HCT116 (cell line): ENCODE measurements at regions not wholly inside any gene's neighbourhood (a gene's known extent, or its start where the extent isn't known, plus 50 kb on each side); places are given as distances from the start of the nearest gene placed in this dataset.

Experiments
- ATAC-seq: fragments of 200-7000 bp; cut with Tn5 transposase; 2 replicates; pipeline ENCODE4 v1.9.1; 2020; ENCODE audit warnings: mild to moderate bottlenecking, moderate library complexity
- BruUV-seq: library from RNA; stranded (reverse); fragments of 400-500 nt; replicated peaks from 2 replicates; lab custom pipeline; 2021; lab: Mats Ljungman, UMichigan
- CTCF ChIA-PET: fragments of 300-600 bp; sonication (Branson Sonifier 250); formaldehyde crosslinking; loops from one replicate; lab custom pipeline; 2021; ENCODE audit warnings: antibody characterized with exemption; lab: Charles Lee
- POLR2A ChIA-PET: fragments of 300-600, 350-600 bp; sonication (Branson Sonifier 250); formaldehyde crosslinking; loops from one replicate; lab custom pipeline; 2021; ENCODE audit warnings: antibody characterized with exemption; lab: Charles Lee
- RAD21 ChIA-PET, 2 experiments: fragments of 300-600 bp; sonication (Branson Sonifier 250); formaldehyde crosslinking; loops; one replicate each; lab custom pipeline; 2023; ENCODE audit warnings: low total read pairs in 2 of 2; ENCODE audit not compliant: uncharacterized antibody in 2 of 2, unreplicated experiment in 2 of 2, low non-redundant PET in 1 of 2; lab: Charles Lee
- DNase-seq: peaks from one replicate; pipeline ENCODE4 v3.0.0-alpha.2; 2010; ENCODE audit warnings: low read depth, low spot score
- H2AFZ ChIP-seq: fragments of 200-600 bp; shearing (Covaris generic), sonication (generic); 2 replicates; pipeline ENCODE4 v1.6.1; 2017; ENCODE audit warnings: low read depth, mixed run types, mixed read lengths, antibody characterized with exemption, low read length; ENCODE audit not compliant: poor library complexity, severe bottlenecking
- H3K27ac ChIP-seq: 2 replicates; pipeline ENCODE4 v1.5.1; 2012; ENCODE audit warnings: low read depth, low read length
- H3K27me3 ChIP-seq: fragments of 200-600 bp; sonication (generic); 2 replicates; pipeline ENCODE4 v1.6.1; 2016; ENCODE audit warnings: mixed run types, low read length, mixed read lengths; ENCODE audit not compliant: insufficient read depth
- H3K36me3 ChIP-seq, 2 experiments: fragments of 200-500 bp in 1 of 2; fragments of 200-600 bp in 1 of 2; sonication (Bioruptor generic) in 1 of 2; sonication (generic) in 1 of 2; 2 replicates each; pipeline versions ENCODE4 v1.5.1 to v1.6.1; 2014 to 2016; ENCODE audit warnings: low read length in 2 of 2, inconsistent platforms in 1 of 2, mixed read lengths in 1 of 2, mixed run types in 1 of 2; ENCODE audit not compliant: insufficient read depth in 2 of 2, control insufficient read depth in 1 of 2
- H3K4me1 ChIP-seq, 2 experiments: fragments of 200-600 bp in 1 of 2; sonication (generic) in 1 of 2; 2 replicates each; pipeline versions ENCODE4 v1.5.1 to v1.6.1; 2012 to 2017; ENCODE audit warnings: low read length in 2 of 2, inconsistent platforms in 1 of 2, mild to moderate bottlenecking in 1 of 2, mixed read lengths in 1 of 2, mixed run types in 1 of 2, moderate library complexity in 1 of 2; ENCODE audit not compliant: insufficient read depth in 2 of 2, control insufficient read depth in 1 of 2
- H3K4me2 ChIP-seq: fragments of 200-600 bp; sonication (generic); 2 replicates; pipeline ENCODE4 v1.6.1; 2017; ENCODE audit warnings: mixed run types, low read length, mixed read lengths
- H3K4me3 ChIP-seq, 2 experiments: fragments of 200-600 bp in 1 of 2; sonication (generic) in 1 of 2; replicated peaks in 1 of 2; 2 replicates each; pipeline ENCODE4 v1.5.1; 2011 to 2016; ENCODE audit warnings: low read length in 2 of 2, control low read depth in 1 of 2, low read depth in 1 of 2, mild to moderate bottlenecking in 1 of 2, mixed read lengths in 1 of 2, mixed run types in 1 of 2
- H3K79me2 ChIP-seq: fragments of 200-600 bp; sonication (generic); 2 replicates; pipeline ENCODE4 v1.6.1; 2017; ENCODE audit warnings: mild to moderate bottlenecking, mixed run types, low read length, moderate library complexity, mixed read lengths; ENCODE audit not compliant: insufficient read depth
- H3K9ac ChIP-seq: fragments of 200-600 bp; sonication (generic); 2 replicates; pipeline ENCODE4 v1.6.1; 2016; ENCODE audit warnings: low read length, mixed read lengths
- H3K9me2 ChIP-seq: fragments of 200-600 bp; sonication (generic), shearing (Covaris generic); 2 replicates; pipeline ENCODE4 v1.6.1; 2017; ENCODE audit warnings: mixed run types, mild to moderate bottlenecking, moderate library complexity; ENCODE audit not compliant: insufficient read depth
- H3K9me3 ChIP-seq, 2 experiments: fragments of 200-500 bp in 1 of 2; fragments of 200-600 bp in 1 of 2; sonication (Bioruptor generic) in 1 of 2; sonication (generic) in 1 of 2; 2 replicates each; pipeline ENCODE4 v1.6.1; 2014 to 2017; ENCODE audit warnings: low read length in 2 of 2, mixed read lengths in 2 of 2, inconsistent platforms in 1 of 2, low read depth in 1 of 2, mild to moderate bottlenecking in 1 of 2, mixed run types in 1 of 2, moderate library complexity in 1 of 2; ENCODE audit not compliant: control insufficient read depth in 1 of 2, insufficient read depth in 1 of 2
- H4K20me1 ChIP-seq: fragments of 200-600 bp; sonication (generic), shearing (Covaris generic); 2 replicates; pipeline ENCODE4 v1.6.1; 2017; ENCODE audit warnings: mixed run types, mild to moderate bottlenecking, moderate library complexity; ENCODE audit not compliant: insufficient read depth
- EGR1 ChIP-seq: IDR thresholded peaks from 2 replicates; pipeline ENCODE4 v1.6.1; 2012; ENCODE audit warnings: low read depth
- EZH2 ChIP-seq: fragments of 200-600 bp; sonication (generic); IDR thresholded peaks from 2 replicates; pipeline ENCODE4 v1.6.1; 2017; ENCODE audit warnings: antibody characterized with exemption, mixed run types
- EZH2phosphoT487 ChIP-seq: fragments of 200-600 bp; IDR thresholded peaks from 2 replicates; pipeline ENCODE4 v1.6.1; 2018; ENCODE audit warnings: antibody characterized with exemption, borderline replicate concordance
- FOSL1 ChIP-seq: IDR thresholded peaks from 2 replicates; pipeline ENCODE4 v1.6.1; 2012; ENCODE audit warnings: low read depth
- JUND ChIP-seq: IDR thresholded peaks from 2 replicates; pipeline ENCODE4 v1.6.1; 2012
- POLR2A ChIP-seq: IDR thresholded peaks from 2 replicates; pipeline ENCODE4 v1.7.0; 2011; ENCODE audit warnings: borderline replicate concordance; ENCODE audit not compliant: insufficient read depth, insufficient read length; ENCODE audit errors: extremely low read depth
- RAD21 ChIP-seq: IDR thresholded peaks from 2 replicates; pipeline ENCODE4 v1.6.1; 2012; ENCODE audit warnings: low read depth, mild to moderate bottlenecking
- SIN3A ChIP-seq: IDR thresholded peaks from 2 replicates; pipeline ENCODE4 v1.6.1; 2012; ENCODE audit warnings: low read depth
- SP1 ChIP-seq: IDR thresholded peaks from 2 replicates; pipeline ENCODE4 v1.6.1; 2012; ENCODE audit warnings: low read depth
- SRF ChIP-seq: IDR thresholded peaks from 2 replicates; pipeline ENCODE4 v1.6.1; 2012; ENCODE audit warnings: low read depth
- TCF7L2 ChIP-seq: IDR thresholded peaks from 2 replicates; pipeline ENCODE4 v1.7.0; 2011; ENCODE audit warnings: borderline replicate concordance, inconsistent platforms; ENCODE audit not compliant: insufficient read depth, insufficient read length; ENCODE audit errors: extremely low read depth
- YY1 ChIP-seq: IDR thresholded peaks from 2 replicates; pipeline ENCODE4 v1.6.1; 2011; ENCODE audit warnings: low read length, low read depth, moderate library complexity, mild to moderate bottlenecking; ENCODE audit not compliant: insufficient replicate concordance; ENCODE audit errors: extremely low read depth
- ZFX ChIP-seq: fragments of 450-650 bp; IDR thresholded peaks from 2 replicates; pipeline ENCODE4 v1.6.1; 2017
- ZNF274 ChIP-seq: fragments of 200-500 bp; sonication (Bioruptor generic); IDR thresholded peaks from 2 replicates; pipeline ENCODE4 v1.6.1; 2014; ENCODE audit warnings: mild to moderate bottlenecking, low read depth, low read length, inconsistent platforms
- intact Hi-C: fragments of 100-400 bp; cut with micrococcal nuclease; formaldehyde crosslinking; loops from 2 replicates; pipeline ENCODE4 v1.10.0; 2022
- TF ChIP-seq, protein P1 (sequence below): IDR thresholded peaks from 2 replicates; pipeline ENCODE4 v1.6.1; 2012
- TF ChIP-seq, protein P2 (sequence below): IDR thresholded peaks from 2 replicates; pipeline ENCODE4 v1.6.1; 2011; ENCODE audit warnings: mild to moderate bottlenecking, low read length, moderate library complexity; ENCODE audit not compliant: insufficient replicate concordance; ENCODE audit errors: extremely low read depth
- TF ChIP-seq, protein P3 (sequence below), 3 experiments: fragments of 200-600 bp in 1 of 3; sonication (generic) in 1 of 3; IDR thresholded peaks in 2 of 3; conservative IDR thresholded peaks in 1 of 3; 2 replicates each; pipeline ENCODE4 v1.5.1; 2012 to 2017; ENCODE audit warnings: low read depth in 2 of 3, low read length in 2 of 3, antibody characterized with exemption in 1 of 3, borderline replicate concordance in 1 of 3, control low read depth in 1 of 3, mild to moderate bottlenecking in 1 of 3, mixed read lengths in 1 of 3, mixed run types in 1 of 3, moderate library complexity in 1 of 3; ENCODE audit not compliant: insufficient read depth in 1 of 3
- TF ChIP-seq, protein P4 (sequence below): IDR thresholded peaks from 2 replicates; pipeline ENCODE4 v1.6.1; 2012

DNA sequence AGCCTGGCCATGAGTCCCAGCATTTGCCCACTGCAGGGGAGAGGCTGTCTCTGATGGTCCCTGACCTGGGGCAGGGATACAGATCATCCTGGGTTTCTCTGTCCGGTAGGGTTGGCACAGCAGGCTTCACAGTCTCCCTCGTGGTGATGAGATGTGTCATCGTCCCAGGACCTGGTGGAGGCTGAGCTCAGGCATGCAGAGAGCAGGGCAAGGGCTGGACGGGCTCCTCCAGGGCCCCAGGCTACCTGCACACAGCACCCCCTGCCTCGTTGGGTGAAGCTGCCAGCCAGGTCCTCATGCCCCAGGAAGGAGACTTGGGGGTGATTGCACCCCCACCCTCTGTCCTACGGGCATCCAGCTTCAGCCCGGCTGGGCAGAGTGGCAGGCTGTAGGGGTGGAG is 155.8 kb upstream of the GSE1 start:
- Histone ChIP-seq H3K4me2 (no peak overlapping the region), H3K27me3 (peaks cover 8% of the 10 kb centered on the region; the same call in 1 of the 2 replicates), H3K79me2 (no peaks in the 10 kb centered on the region), H3K4me1 (peaks cover 11 to 17% of the 10 kb centered on the region in 2 experiments; a peak in 3 of 4 replicates), H3K9me2 (no peaks in the 10 kb centered on the region), H3K4me3 (no peak overlapping the region), H3K27ac (no peak overlapping the region), H3K9me3 (no peaks in the 10 kb centered on the region), H4K20me1 (no peaks in the 10 kb centered on the region), H2AFZ (no peak overlapping the region), H3K36me3 (no peaks in the 10 kb centered on the region), H3K9ac (no peak overlapping the region)
- ChIA-PET POLR2A (no interaction called here), RAD21 (no interaction called here), CTCF (no interaction called here)
- DNase-seq (no peak), ATAC-seq (peak; percentile 49; the same call in 1 of the 2 replicates)
- intact Hi-C loops = no loop called here
- BruUV-seq = no TSS peak
- TF ChIP-seq RAD21 (no peak), EZH2phosphoT487 (no peak), EGR1 (no peak), SP1 (no peak), EZH2 (no peak), FOSL1 (no peak), ZNF274 (no peak), ZFX (no peak), YY1 (no peak), TCF7L2 (no peak), JUND (no peak), POLR2A (no peak), SIN3A (no peak), SRF (no peak)
- TF ChIP-seq, protein P1, sequence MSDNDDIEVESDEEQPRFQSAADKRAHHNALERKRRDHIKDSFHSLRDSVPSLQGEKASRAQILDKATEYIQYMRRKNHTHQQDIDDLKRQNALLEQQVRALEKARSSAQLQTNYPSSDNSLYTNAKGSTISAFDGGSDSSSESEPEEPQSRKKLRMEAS = no peak
- TF ChIP-seq, protein P2, sequence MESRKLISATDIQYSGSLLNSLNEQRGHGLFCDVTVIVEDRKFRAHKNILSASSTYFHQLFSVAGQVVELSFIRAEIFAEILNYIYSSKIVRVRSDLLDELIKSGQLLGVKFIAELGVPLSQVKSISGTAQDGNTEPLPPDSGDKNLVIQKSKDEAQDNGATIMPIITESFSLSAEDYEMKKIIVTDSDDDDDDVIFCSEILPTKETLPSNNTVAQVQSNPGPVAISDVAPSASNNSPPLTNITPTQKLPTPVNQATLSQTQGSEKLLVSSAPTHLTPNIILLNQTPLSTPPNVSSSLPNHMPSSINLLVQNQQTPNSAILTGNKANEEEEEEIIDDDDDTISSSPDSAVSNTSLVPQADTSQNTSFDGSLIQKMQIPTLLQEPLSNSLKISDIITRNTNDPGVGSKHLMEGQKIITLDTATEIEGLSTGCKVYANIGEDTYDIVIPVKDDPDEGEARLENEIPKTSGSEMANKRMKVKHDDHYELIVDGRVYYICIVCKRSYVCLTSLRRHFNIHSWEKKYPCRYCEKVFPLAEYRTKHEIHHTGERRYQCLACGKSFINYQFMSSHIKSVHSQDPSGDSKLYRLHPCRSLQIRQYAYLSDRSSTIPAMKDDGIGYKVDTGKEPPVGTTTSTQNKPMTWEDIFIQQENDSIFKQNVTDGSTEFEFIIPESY = no peak
- TF ChIP-seq, protein P3, sequence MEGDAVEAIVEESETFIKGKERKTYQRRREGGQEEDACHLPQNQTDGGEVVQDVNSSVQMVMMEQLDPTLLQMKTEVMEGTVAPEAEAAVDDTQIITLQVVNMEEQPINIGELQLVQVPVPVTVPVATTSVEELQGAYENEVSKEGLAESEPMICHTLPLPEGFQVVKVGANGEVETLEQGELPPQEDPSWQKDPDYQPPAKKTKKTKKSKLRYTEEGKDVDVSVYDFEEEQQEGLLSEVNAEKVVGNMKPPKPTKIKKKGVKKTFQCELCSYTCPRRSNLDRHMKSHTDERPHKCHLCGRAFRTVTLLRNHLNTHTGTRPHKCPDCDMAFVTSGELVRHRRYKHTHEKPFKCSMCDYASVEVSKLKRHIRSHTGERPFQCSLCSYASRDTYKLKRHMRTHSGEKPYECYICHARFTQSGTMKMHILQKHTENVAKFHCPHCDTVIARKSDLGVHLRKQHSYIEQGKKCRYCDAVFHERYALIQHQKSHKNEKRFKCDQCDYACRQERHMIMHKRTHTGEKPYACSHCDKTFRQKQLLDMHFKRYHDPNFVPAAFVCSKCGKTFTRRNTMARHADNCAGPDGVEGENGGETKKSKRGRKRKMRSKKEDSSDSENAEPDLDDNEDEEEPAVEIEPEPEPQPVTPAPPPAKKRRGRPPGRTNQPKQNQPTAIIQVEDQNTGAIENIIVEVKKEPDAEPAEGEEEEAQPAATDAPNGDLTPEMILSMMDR (IDR thresholded peaks at IDR 0.05 in 2 of 3, conservative IDR thresholded peaks at IDR 0.05 in 1 of 3; ENCODE audit: borderline replicate concordance in 1 of 3, insufficient read depth in 1 of 3, low read depth in 2 of 3, low read length in 2 of 3) = no peak
- TF ChIP-seq, protein P4, sequence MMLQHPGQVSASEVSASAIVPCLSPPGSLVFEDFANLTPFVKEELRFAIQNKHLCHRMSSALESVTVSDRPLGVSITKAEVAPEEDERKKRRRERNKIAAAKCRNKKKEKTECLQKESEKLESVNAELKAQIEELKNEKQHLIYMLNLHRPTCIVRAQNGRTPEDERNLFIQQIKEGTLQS = no peak
